ENCODE measurements at regions not wholly inside any gene's neighbourhood (a gene's known extent, or its start where the extent isn't known, plus 50 kb on each side); places are given as distances from the start of the nearest gene placed in this dataset.

- DNase-seq (ENCODE audit: low read depth): no peak
- no peak for TF ChIP-seq CTCF (IDR thresholded peaks at IDR 0.05; ENCODE audit: low read depth, low read length, missing control alignments)
Measured at GRCh38 chr19:31586282-31586681, 237.0 kb upstream of the TSHZ3 start.

GRCh38 chr19:31589109-31589508 lies 239.9 kb upstream of the TSHZ3 start:
- no peak for TF ChIP-seq CTCF (IDR thresholded peaks at IDR 0.05; ENCODE audit: low read depth, low read length, missing control alignments)
- H3K4me3 ChIP-seq (ENCODE audit: low read depth, low read length): no peak overlapping the region
- no peak for DNase-seq (ENCODE audit: low read depth)

More at GRCh38 chr19:31586282-31586681, 237.0 kb upstream of the TSHZ3 start:
- H3K4me3 ChIP-seq (ENCODE audit: low read depth, low read length): no peak overlapping the region

DNA sequence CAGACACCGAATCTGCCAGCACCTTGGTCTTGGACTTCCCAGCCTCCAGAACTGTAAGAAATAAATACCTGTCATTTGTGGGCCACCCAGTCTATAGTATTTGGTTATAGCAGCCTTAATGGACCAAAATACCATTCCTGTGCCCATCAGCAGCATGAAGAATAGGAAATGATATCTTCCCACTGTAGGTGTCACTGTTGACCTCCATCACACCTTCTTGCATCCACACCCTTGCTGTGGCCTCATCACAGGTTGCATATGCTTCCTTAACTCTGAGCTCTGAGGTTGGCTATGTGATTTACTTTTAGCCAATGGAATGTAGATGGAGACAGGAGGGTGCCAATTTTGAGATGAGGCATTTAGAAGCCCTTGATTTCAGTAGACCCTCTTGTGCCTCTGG lies 242.0 kb upstream of the TSHZ3 start:
- no peak for DNase-seq (ENCODE audit: low read depth)
- TF ChIP-seq CTCF (IDR thresholded peaks at IDR 0.05; ENCODE audit: low read depth, low read length, missing control alignments): no peak
- no peak overlapping the region for H3K4me3 ChIP-seq (ENCODE audit: low read depth, low read length)

DNA sequence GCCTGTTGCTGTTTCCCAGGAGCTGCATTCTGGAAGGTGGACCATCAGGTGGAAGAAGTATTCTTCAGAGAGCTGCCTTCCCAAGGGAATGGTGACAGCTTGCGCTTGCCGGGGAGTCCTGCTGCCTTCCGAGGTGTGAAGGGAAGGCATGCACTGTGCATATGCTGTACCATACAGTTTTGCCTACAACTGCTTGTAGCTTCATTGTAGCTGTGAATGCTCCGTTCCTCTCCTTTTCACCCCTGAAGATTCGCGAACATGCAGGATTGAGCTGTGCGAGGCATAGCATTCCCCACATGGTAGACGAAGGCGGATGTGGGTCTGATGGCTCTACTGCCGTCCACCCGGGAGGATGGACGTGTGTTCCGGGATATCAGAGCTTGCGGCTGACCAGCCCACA lies 243.2 kb upstream of the TSHZ3 start:
- no peak overlapping the region for H3K4me3 ChIP-seq (ENCODE audit: low read depth, low read length)
- no peak for TF ChIP-seq CTCF (IDR thresholded peaks at IDR 0.05; ENCODE audit: low read depth, low read length, missing control alignments)
- no peak for DNase-seq (ENCODE audit: low read depth)

DNA sequence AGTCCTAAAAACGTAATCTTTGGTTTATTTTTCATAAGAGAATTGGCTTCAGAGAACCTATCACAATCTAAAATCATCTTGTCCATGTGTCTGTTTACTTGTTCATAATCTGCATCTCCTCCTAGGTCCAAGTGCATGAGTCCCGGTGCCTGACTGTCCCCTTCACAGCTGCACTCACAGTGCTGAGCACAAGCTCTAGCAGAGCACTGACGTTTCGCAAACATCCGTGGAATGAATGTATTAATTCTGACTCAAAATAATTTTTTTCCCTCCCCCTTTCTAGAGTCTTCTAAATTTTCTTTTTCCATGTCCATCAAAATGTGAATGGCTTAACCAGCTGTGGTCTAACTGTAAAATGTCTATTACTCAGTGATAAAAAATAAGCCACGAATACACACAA lies 245.5 kb upstream of the TSHZ3 start:
- no peak for TF ChIP-seq CTCF (IDR thresholded peaks at IDR 0.05; ENCODE audit: low read depth, low read length, missing control alignments)
- no peak overlapping the region for H3K4me3 ChIP-seq (ENCODE audit: low read depth, low read length)
- no peak for DNase-seq (ENCODE audit: low read depth)

DNA sequence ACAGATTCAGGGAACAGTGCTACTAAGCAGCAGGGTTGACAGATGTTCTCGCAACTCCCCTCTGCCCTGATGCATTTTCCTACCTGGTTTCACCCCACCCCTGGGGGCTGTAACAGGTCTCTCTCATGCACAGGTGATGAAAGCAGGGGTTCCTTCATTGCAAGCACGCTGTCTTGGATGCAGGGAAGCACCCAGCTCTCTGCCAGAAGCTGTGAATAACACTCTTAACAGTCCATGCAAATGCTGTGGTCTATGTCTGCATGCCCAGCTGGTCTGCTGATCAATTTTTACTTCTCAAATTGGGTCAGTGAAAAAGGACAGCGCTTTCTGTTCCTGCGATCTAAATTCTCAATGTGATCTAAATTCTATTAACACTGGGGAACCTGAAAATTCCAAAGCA lies 246.3 kb upstream of the TSHZ3 start:
- H3K4me3 ChIP-seq (ENCODE audit: low read depth, low read length): no peak overlapping the region
- DNase-seq (ENCODE audit: low read depth): no peak
- no peak for TF ChIP-seq CTCF (IDR thresholded peaks at IDR 0.05; ENCODE audit: low read depth, low read length, missing control alignments)

- no peak for TF ChIP-seq CTCF (IDR thresholded peaks at IDR 0.05; ENCODE audit: low read depth, low read length, missing control alignments)
- H3K4me3 ChIP-seq (ENCODE audit: low read depth, low read length): no peak overlapping the region
- DNase-seq (ENCODE audit: low read depth): no peak
Measured at GRCh38 chr19:31596751-31597150, 247.5 kb upstream of the TSHZ3 start.

All from GM12864 (cell line).